A673 (cell line): ENCODE measurements at regions not wholly inside any gene's neighbourhood (a gene's known extent, or its start where the extent isn't known, plus 50 kb on each side); places are given as distances from the start of the nearest gene placed in this dataset.

Source experiments
- BruUV-seq: library from RNA; stranded (reverse); fragments of 400-500 nt; replicated peaks from 2 replicates; lab custom pipeline; 2021; lab: Mats Ljungman, UMichigan
- CTCF ChIA-PET: fragments of 300-600 bp; sonication (Branson Sonifier 250); formaldehyde crosslinking; loops from one replicate; lab custom pipeline; 2022; ENCODE audit warnings: antibody characterized with exemption; lab: Charles Lee
- POLR2A ChIA-PET: fragments of 300-600 bp; sonication (Branson Sonifier 250); formaldehyde crosslinking; loops from one replicate; lab custom pipeline; 2022; ENCODE audit warnings: antibody characterized with exemption; ENCODE audit not compliant: low non-redundant PET; lab: Charles Lee
- DNase-seq: peaks from one replicate; pipeline ENCODE4 v3.0.0-alpha.2; 2015; ENCODE audit warnings: low spot score
- H3K27ac ChIP-seq: fragments of 200-600 bp; sonication (generic); 2 replicates; pipeline ENCODE4 v1.5.1; 2016; ENCODE audit warnings: mixed run types, low read depth, mild to moderate bottlenecking, mixed read lengths, antibody characterized with exemption, low read length; ENCODE audit not compliant: poor library complexity, severe bottlenecking
- H3K27me3 ChIP-seq: fragments of 200-600 bp; sonication (generic); replicated peaks from 2 replicates; pipeline ENCODE4 v1.6.1; 2017; ENCODE audit warnings: mixed run types, low read depth, mild to moderate bottlenecking, mixed read lengths, antibody characterized with exemption, low read length; ENCODE audit not compliant: insufficient read depth, poor library complexity
- H3K36me3 ChIP-seq: fragments of 200-600 bp; sonication (generic); 2 replicates; pipeline ENCODE4 v1.6.1; 2016; ENCODE audit warnings: mixed run types, mild to moderate bottlenecking, mixed read lengths, antibody characterized with exemption, low read length; ENCODE audit not compliant: insufficient read depth, poor library complexity, severe bottlenecking
- H3K4me1 ChIP-seq: fragments of 200-600 bp; sonication (generic); 2 replicates; pipeline ENCODE4 v1.6.1; 2017; ENCODE audit warnings: mixed run types, mild to moderate bottlenecking, mixed read lengths, antibody characterized with exemption, low read length; ENCODE audit not compliant: insufficient read depth, poor library complexity, severe bottlenecking
- H3K4me3 ChIP-seq: fragments of 200-600 bp; sonication (generic); 2 replicates; pipeline ENCODE4 v1.5.1; 2016; ENCODE audit warnings: low read depth, mixed run types, mild to moderate bottlenecking, mixed read lengths, low read length; ENCODE audit not compliant: poor library complexity, severe bottlenecking
- H3K9me3 ChIP-seq: fragments of 200-600 bp; sonication (generic); 2 replicates; pipeline ENCODE4 v1.6.1; 2016; ENCODE audit warnings: mixed run types, low read depth, mild to moderate bottlenecking, mixed read lengths, antibody characterized with exemption, low read length; ENCODE audit not compliant: poor library complexity, severe bottlenecking
- EZH2 ChIP-seq: fragments of 200-600 bp; sonication (generic); IDR thresholded peaks from 2 replicates; pipeline ENCODE4 v1.6.1; 2017; ENCODE audit warnings: borderline replicate concordance, low read depth, mild to moderate bottlenecking, mixed read lengths, antibody characterized with exemption, low read length; ENCODE audit not compliant: poor library complexity, severe bottlenecking
- intact Hi-C: fragments of 100-400 bp; cut with micrococcal nuclease; formaldehyde crosslinking; loops from one replicate; pipeline ENCODE4 v1.10.0; 2022; ENCODE audit not compliant: unreplicated experiment
- TF ChIP-seq, protein P1 (sequence below): fragments of 300-800, 200-600 bp; sonication (generic); conservative IDR thresholded peaks from 2 replicates; pipeline ENCODE4 v1.5.1; 2017; ENCODE audit warnings: low read depth, mild to moderate bottlenecking, antibody characterized with exemption, low read length, moderate library complexity, mixed read lengths

DNA sequence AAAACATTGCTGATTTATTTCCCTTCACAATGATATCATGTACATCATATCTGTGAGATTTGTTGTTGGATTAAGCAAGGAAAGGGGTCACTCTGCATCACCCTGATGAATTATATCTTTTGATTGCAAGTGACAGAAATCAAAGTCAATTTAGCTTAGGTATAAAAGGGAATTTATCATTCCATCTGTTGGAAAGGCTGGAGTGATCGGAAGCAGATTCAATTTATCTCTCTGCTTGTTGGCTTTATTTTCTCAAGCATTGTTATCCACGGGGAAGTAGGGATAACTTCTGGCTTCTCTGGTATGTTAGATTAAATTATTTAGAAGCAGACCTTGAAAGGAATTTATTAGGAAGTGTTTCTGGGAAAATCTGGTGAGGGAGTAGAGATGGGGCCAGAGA is 226.6 kb downstream of the PTGER3 start:
- ChIA-PET POLR2A (no interaction called here), CTCF (no interaction called here)
- BruUV-seq = no TSS peak
- Histone ChIP-seq H3K4me3 (no peak overlapping the region), H3K36me3 (no peaks in the 10 kb centered on the region), H3K4me1 (peaks cover 34% of the 10 kb centered on the region), H3K27ac (no peak overlapping the region), H3K27me3 (no peaks in the 10 kb centered on the region), H3K9me3 (no peaks in the 10 kb centered on the region)
- no peak for DNase-seq
- intact Hi-C loops = no loop called here
- no peak for TF ChIP-seq EZH2
- TF ChIP-seq, protein P1, sequence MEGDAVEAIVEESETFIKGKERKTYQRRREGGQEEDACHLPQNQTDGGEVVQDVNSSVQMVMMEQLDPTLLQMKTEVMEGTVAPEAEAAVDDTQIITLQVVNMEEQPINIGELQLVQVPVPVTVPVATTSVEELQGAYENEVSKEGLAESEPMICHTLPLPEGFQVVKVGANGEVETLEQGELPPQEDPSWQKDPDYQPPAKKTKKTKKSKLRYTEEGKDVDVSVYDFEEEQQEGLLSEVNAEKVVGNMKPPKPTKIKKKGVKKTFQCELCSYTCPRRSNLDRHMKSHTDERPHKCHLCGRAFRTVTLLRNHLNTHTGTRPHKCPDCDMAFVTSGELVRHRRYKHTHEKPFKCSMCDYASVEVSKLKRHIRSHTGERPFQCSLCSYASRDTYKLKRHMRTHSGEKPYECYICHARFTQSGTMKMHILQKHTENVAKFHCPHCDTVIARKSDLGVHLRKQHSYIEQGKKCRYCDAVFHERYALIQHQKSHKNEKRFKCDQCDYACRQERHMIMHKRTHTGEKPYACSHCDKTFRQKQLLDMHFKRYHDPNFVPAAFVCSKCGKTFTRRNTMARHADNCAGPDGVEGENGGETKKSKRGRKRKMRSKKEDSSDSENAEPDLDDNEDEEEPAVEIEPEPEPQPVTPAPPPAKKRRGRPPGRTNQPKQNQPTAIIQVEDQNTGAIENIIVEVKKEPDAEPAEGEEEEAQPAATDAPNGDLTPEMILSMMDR = no peak

DNA sequence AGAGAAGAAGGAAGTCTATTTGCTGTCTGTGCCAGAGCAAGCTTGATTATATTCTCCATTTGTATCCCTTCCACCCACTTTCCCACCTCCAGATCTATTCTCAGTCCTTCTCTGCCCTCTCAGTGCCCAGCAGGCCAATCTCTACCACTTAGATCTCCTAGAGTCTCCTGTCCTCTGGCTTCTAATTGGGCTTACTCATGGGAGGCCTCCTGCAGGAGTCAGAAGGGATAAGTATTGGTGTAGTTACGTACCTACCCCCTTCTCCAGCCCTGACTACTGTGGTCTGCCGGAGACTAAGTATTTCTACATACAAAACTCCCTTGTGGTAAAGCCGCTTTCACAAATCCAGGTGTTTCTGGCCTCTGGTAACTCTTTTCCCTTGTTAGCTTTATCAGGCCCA is 221.2 kb downstream of the PTGER3 start:
- POLR2A ChIA-PET = no interaction called here
- Histone ChIP-seq H3K36me3 (no peaks in the 10 kb centered on the region), H3K27ac (no peak overlapping the region), H3K4me1 (no peaks in the 10 kb centered on the region), H3K4me3 (no peak overlapping the region), H3K27me3 (no peaks in the 10 kb centered on the region), H3K9me3 (no peaks in the 10 kb centered on the region)
- intact Hi-C loops = no loop called here
- no peak for DNase-seq
- no TSS peak for BruUV-seq
- TF ChIP-seq, protein P1 = no peak
- no peak for TF ChIP-seq EZH2
- CTCF ChIA-PET = no interaction called here

DNA sequence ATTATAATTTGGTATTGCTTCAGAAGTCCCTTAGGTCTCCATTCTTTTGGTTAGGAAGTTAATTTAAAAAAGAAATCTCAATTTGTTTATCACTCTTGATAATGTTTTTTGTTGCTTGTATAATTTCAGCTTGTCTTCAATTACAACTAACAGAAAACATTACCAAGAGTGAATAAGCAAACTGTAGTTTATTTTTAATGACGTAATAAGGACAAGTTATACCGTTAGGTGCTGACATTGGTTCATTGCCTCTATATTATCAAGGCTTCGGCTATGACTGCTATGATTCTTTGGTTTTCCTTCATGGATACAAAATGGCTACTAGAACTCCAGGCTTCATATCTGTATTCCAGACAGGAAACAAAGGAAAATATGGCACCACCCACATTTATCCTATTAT is 220.6 kb downstream of the PTGER3 start:
- intact Hi-C loops = no loop called here
- Histone ChIP-seq H3K36me3 (no peaks in the 10 kb centered on the region), H3K4me3 (no peak overlapping the region), H3K27ac (no peak overlapping the region), H3K9me3 (peaks cover 4% of the 10 kb centered on the region), H3K4me1 (no peaks in the 10 kb centered on the region), H3K27me3 (no peaks in the 10 kb centered on the region)
- ChIA-PET CTCF (no interaction called here), POLR2A (no interaction called here)
- DNase-seq = no peak
- BruUV-seq = no TSS peak
- no peak for TF ChIP-seq EZH2
- TF ChIP-seq, protein P1 = no peak
